ENCODE measurements at regions not wholly inside any gene's neighbourhood (a gene's known extent, or its start where the extent isn't known, plus 50 kb on each side); places are given as distances from the start of the nearest gene placed in this dataset.

DNA sequence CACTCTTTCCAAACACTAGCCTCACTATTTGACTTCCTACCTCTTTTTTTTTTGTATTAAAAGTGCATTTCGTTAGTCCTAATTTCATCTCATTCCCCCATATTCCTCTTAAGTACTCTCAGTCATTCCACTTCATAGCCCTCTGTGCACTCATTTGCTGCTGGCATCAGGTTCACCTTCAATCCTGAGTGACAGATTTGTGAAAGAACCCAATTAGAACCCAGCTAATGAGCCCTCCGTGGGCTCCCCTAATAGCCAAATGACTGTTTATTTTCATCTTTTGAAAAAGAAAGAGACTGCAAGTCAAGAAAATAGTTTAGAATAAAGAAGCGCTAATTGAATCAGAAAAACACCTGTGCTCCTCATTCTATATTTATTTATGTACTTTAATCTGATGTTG is 512.1 kb upstream of the LRATD1 start:
- Histone ChIP-seq H3K4me3 (ENCODE audit: low read depth, low read length) (no peak overlapping the region), H3K9me3 (ENCODE audit: severe bottlenecking) (no peaks in the 10 kb centered on the region), H3K27ac (no peak overlapping the region), H3K36me3 (no peaks in the 10 kb centered on the region), H3K27me3 (ENCODE audit: insufficient read depth, low read depth, severe bottlenecking) (no peaks in the 10 kb centered on the region)
- no peak for DNase-seq
- TF ChIP-seq, protein P1, sequence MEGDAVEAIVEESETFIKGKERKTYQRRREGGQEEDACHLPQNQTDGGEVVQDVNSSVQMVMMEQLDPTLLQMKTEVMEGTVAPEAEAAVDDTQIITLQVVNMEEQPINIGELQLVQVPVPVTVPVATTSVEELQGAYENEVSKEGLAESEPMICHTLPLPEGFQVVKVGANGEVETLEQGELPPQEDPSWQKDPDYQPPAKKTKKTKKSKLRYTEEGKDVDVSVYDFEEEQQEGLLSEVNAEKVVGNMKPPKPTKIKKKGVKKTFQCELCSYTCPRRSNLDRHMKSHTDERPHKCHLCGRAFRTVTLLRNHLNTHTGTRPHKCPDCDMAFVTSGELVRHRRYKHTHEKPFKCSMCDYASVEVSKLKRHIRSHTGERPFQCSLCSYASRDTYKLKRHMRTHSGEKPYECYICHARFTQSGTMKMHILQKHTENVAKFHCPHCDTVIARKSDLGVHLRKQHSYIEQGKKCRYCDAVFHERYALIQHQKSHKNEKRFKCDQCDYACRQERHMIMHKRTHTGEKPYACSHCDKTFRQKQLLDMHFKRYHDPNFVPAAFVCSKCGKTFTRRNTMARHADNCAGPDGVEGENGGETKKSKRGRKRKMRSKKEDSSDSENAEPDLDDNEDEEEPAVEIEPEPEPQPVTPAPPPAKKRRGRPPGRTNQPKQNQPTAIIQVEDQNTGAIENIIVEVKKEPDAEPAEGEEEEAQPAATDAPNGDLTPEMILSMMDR (IDR thresholded peaks at IDR 0.05; ENCODE audit: low read depth, low read length), result no peak

DNA sequence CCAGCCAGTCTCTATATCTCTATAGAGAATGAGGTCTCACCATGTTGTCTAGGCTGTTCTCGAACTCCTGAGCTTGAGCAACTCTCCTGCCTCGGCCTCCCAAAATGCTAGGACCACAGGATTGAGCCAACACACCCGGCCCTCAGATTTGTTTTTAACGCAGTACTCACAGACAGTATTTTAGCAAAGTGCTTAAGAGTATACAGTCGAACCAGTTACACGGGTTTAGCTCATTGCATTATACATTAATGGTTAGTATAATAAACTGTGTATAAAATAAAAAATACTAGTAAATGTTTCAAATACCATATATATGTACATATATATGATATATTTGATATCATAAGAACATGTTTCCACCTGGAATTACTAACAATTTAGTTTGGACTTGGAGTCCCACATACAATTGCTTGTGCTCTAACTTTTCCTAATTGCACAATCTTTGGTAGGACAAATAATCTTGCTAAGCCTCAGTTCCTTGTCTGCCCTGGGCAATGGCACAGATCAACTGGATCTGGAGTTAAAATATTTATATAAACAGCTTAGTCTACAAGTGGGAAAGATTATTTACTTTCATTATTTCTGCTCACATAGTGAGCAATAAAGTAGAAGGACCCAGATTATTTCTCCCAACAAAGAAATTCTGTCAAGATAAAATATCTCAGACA is 508.9 kb upstream of the LRATD1 start:
- no peak overlapping the region for H3K27ac ChIP-seq
- no peaks in the 10 kb centered on the region for H3K36me3 ChIP-seq
- H3K9me3 ChIP-seq (ENCODE audit: severe bottlenecking), result no peaks in the 10 kb centered on the region
- TF ChIP-seq, protein P1 (IDR thresholded peaks at IDR 0.05; ENCODE audit: low read depth, low read length), result no peak
- DNase-seq, result no peak
- H3K27me3 ChIP-seq (ENCODE audit: insufficient read depth, low read depth, severe bottlenecking), result no peaks in the 10 kb centered on the region
- no peak overlapping the region for H3K4me3 ChIP-seq (ENCODE audit: low read depth, low read length)

- no peak overlapping the region for H3K27ac ChIP-seq
- no peaks in the 10 kb centered on the region for H3K36me3 ChIP-seq
- TF ChIP-seq, protein P1 (IDR thresholded peaks at IDR 0.05; ENCODE audit: low read depth, low read length), result no peak
- no peak for DNase-seq
- no peak overlapping the region for H3K4me3 ChIP-seq (ENCODE audit: low read depth, low read length)
- no peaks in the 10 kb centered on the region for H3K27me3 ChIP-seq (ENCODE audit: insufficient read depth, low read depth, severe bottlenecking)
- no peaks in the 10 kb centered on the region for H3K9me3 ChIP-seq (ENCODE audit: severe bottlenecking)
Measured at GRCh38 chr2:14125624-14126293, 506.8 kb upstream of the LRATD1 start.

- Histone ChIP-seq H3K4me3 (ENCODE audit: low read depth, low read length) (no peak overlapping the region), H3K27ac (no peak overlapping the region), H3K36me3 (no peaks in the 10 kb centered on the region), H3K27me3 (ENCODE audit: insufficient read depth, low read depth, severe bottlenecking) (no peaks in the 10 kb centered on the region), H3K9me3 (ENCODE audit: severe bottlenecking) (no peaks in the 10 kb centered on the region)
- TF ChIP-seq, protein P1 (IDR thresholded peaks at IDR 0.05; ENCODE audit: low read depth, low read length), result no peak
- DNase-seq, result no peak
Measured at GRCh38 chr2:14126846-14127245, 505.7 kb upstream of the LRATD1 start.

DNA sequence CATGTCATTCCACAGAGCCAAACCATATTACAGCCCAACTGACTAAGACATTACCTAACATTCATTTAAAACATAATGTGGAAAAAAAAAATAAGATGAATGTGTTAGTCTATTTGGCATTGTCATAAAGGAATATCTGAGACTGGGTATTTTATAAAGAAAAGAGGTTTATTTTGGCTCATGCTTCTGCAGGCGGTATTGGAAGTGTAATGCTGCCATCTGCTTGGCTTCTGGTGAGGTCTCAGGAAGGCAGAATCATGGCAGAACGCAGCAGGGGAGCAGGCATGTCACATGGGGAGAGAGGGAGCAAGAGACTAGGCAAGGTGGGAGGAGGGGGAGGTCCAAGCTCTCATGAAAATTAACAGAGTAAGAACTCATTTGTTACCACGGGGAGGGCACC is 504.8 kb upstream of the LRATD1 start:
- H3K27ac ChIP-seq, result no peak overlapping the region
- H3K9me3 ChIP-seq (ENCODE audit: severe bottlenecking), result no peaks in the 10 kb centered on the region
- TF ChIP-seq, protein P1 (IDR thresholded peaks at IDR 0.05; ENCODE audit: low read depth, low read length), result no peak
- no peaks in the 10 kb centered on the region for H3K27me3 ChIP-seq (ENCODE audit: insufficient read depth, low read depth, severe bottlenecking)
- no peak for DNase-seq
- H3K4me3 ChIP-seq (ENCODE audit: low read depth, low read length), result no peak overlapping the region
- H3K36me3 ChIP-seq, result no peaks in the 10 kb centered on the region
